Spleen (tissue), 7 donors: ENCODE measurements at regions not wholly inside any gene's neighbourhood (a gene's known extent, or its start where the extent isn't known, plus 50 kb on each side); places are given as distances from the start of the nearest gene placed in this dataset.

Source experiments
- POLR2A ChIP-seq, 3 donors: fragments of 450-650 bp; IDR thresholded peaks; one replicate each; pipeline ENCODE4 v1.5.1; 2017; ENCODE audit warnings: antibody characterized with exemption in 3 of 3, mild to moderate bottlenecking in 1 of 3
- POLR2AphosphoS5 ChIP-seq, 3 donors: sonication (generic); formaldehyde crosslinking; IDR thresholded peaks; one replicate each; pipeline ENCODE4 v1.5.1; 2017; ENCODE audit warnings: antibody characterized with exemption in 3 of 3
- TF ChIP-seq, protein P1 (sequence below), 11 experiments: fragments of 200-600 bp in 7 of 11; fragments of 450-650 bp in 4 of 11; sonication (generic) in 4 of 11; IDR thresholded peaks in 8 of 11; conservative IDR thresholded peaks in 3 of 11; 1 replicate in 7 of 11; 2 replicates in 4 of 11; pipeline versions ENCODE4 v1.4.0 to v1.8.0; 2016 to 2021; ENCODE audit warnings: antibody characterized with exemption in 11 of 11, inconsistent platforms in 4 of 11, mild to moderate bottlenecking in 1 of 11
- donor health status: DM: no; HTN: no; CAD: no; lungs with moderate emphysema.
- donor health status: DM: no; HTN: no; CAD: no.
- donor health status: DM: no; HTN: no; CAD: no.

GRCh38 chr21:36609654-36610053, 89.3 kb upstream of the SIM2 start:
- TF ChIP-seq, protein P1, sequence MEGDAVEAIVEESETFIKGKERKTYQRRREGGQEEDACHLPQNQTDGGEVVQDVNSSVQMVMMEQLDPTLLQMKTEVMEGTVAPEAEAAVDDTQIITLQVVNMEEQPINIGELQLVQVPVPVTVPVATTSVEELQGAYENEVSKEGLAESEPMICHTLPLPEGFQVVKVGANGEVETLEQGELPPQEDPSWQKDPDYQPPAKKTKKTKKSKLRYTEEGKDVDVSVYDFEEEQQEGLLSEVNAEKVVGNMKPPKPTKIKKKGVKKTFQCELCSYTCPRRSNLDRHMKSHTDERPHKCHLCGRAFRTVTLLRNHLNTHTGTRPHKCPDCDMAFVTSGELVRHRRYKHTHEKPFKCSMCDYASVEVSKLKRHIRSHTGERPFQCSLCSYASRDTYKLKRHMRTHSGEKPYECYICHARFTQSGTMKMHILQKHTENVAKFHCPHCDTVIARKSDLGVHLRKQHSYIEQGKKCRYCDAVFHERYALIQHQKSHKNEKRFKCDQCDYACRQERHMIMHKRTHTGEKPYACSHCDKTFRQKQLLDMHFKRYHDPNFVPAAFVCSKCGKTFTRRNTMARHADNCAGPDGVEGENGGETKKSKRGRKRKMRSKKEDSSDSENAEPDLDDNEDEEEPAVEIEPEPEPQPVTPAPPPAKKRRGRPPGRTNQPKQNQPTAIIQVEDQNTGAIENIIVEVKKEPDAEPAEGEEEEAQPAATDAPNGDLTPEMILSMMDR (IDR thresholded peaks at IDR 0.05 in 8 of 11, conservative IDR thresholded peaks at IDR 0.05 in 3 of 11), result no peak
- TF ChIP-seq POLR2A (IDR thresholded peaks at IDR 0.05), result no peak
- no peak for TF ChIP-seq POLR2AphosphoS5 (IDR thresholded peaks at IDR 0.05)
